ENCODE measurements at regions not wholly inside any gene's neighbourhood (a gene's known extent, or its start where the extent isn't known, plus 50 kb on each side); places are given as distances from the start of the nearest gene placed in this dataset.

DNA sequence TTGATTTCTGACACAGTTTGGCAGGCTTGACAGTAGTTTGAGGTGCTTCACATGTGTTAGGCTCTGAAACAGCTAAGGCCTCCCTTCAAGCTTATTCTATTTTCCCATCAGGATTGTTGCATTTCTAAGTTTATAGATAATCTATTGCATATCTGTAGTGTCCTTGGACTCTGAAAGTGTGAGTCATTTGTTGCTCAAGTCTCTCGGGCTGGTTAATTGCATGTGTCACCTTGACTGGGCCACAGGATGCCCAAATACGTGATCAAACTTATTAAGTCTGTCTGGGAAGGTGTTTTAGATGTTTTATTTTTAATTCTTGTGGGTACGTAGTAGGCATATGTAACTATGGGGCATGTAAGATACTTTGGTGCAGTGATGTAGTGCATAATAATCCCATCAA lies 166.0 kb downstream of the VCY1B start:
- Histone ChIP-seq H3K27ac (ENCODE audit: insufficient read depth, low read length) (no peak overlapping the region), H3K79me2 (ENCODE audit: control insufficient read depth, insufficient read depth, low read length) (no peaks in the 10 kb centered on the region), H3K27me3 (ENCODE audit: control insufficient read depth, insufficient read depth, low read length) (no peaks in the 10 kb centered on the region), H3K4me1 (ENCODE audit: control insufficient read depth, extremely low read depth, insufficient read depth, low read length) (no peaks in the 10 kb centered on the region), H2AFZ (ENCODE audit: low read length) (no peak overlapping the region), H4K20me1 (ENCODE audit: control insufficient read depth, extremely low read depth, insufficient read depth, low read length) (no peaks in the 10 kb centered on the region), H3K36me3 (ENCODE audit: control insufficient read depth, insufficient read depth, low read length) (no peaks in the 10 kb centered on the region), H3K9me3 (ENCODE audit: control insufficient read depth, insufficient read depth, low read depth, low read length) (no peaks in the 10 kb centered on the region), H3K4me3 (replicated peaks in 1 of 4; ENCODE audit: control extremely low read depth in 1 of 4, insufficient read depth in 1 of 4, low read depth in 3 of 4, low read length in 4 of 4) (no peak overlapping the region), H3K9ac (ENCODE audit: insufficient read depth, low read length) (no peak overlapping the region), H3K4me2 (ENCODE audit: extremely low read depth, insufficient read depth, low read length) (no peak overlapping the region)
- DNase-seq (ENCODE audit: low read depth in 2 of 2): no peak
- TF ChIP-seq EZH2 (IDR thresholded peaks at IDR 0.05; ENCODE audit: low read length, missing control alignments): no peak
- TF ChIP-seq, protein P1, sequence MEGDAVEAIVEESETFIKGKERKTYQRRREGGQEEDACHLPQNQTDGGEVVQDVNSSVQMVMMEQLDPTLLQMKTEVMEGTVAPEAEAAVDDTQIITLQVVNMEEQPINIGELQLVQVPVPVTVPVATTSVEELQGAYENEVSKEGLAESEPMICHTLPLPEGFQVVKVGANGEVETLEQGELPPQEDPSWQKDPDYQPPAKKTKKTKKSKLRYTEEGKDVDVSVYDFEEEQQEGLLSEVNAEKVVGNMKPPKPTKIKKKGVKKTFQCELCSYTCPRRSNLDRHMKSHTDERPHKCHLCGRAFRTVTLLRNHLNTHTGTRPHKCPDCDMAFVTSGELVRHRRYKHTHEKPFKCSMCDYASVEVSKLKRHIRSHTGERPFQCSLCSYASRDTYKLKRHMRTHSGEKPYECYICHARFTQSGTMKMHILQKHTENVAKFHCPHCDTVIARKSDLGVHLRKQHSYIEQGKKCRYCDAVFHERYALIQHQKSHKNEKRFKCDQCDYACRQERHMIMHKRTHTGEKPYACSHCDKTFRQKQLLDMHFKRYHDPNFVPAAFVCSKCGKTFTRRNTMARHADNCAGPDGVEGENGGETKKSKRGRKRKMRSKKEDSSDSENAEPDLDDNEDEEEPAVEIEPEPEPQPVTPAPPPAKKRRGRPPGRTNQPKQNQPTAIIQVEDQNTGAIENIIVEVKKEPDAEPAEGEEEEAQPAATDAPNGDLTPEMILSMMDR (conservative IDR thresholded peaks at IDR 0.05 in 1 of 2, IDR thresholded peaks at IDR 0.05 in 1 of 2; ENCODE audit: low read depth in 1 of 2, low read length in 2 of 2): no peak

- Histone ChIP-seq H4K20me1 (ENCODE audit: control insufficient read depth, extremely low read depth, insufficient read depth, low read length) (no peaks in the 10 kb centered on the region), H3K4me2 (ENCODE audit: extremely low read depth, insufficient read depth, low read length) (no peak overlapping the region), H3K4me3 (replicated peaks in 1 of 4; ENCODE audit: control extremely low read depth in 1 of 4, insufficient read depth in 1 of 4, low read depth in 3 of 4, low read length in 4 of 4) (no peak overlapping the region), H2AFZ (ENCODE audit: low read length) (no peak overlapping the region), H3K27ac (ENCODE audit: insufficient read depth, low read length) (no peak overlapping the region), H3K36me3 (ENCODE audit: control insufficient read depth, insufficient read depth, low read length) (no peaks in the 10 kb centered on the region), H3K27me3 (ENCODE audit: control insufficient read depth, insufficient read depth, low read length) (no peaks in the 10 kb centered on the region), H3K79me2 (ENCODE audit: control insufficient read depth, insufficient read depth, low read length) (no peaks in the 10 kb centered on the region), H3K9ac (ENCODE audit: insufficient read depth, low read length) (no peak overlapping the region), H3K9me3 (ENCODE audit: control insufficient read depth, insufficient read depth, low read depth, low read length) (no peaks in the 10 kb centered on the region), H3K4me1 (ENCODE audit: control insufficient read depth, extremely low read depth, insufficient read depth, low read length) (no peaks in the 10 kb centered on the region)
- peak in 1 of 2 donors; percentile 0 for DNase-seq (ENCODE audit: low read depth in 2 of 2)
- no peak for TF ChIP-seq EZH2 (IDR thresholded peaks at IDR 0.05; ENCODE audit: low read length, missing control alignments)
- TF ChIP-seq, protein P1 (conservative IDR thresholded peaks at IDR 0.05 in 1 of 2, IDR thresholded peaks at IDR 0.05 in 1 of 2; ENCODE audit: low read depth in 1 of 2, low read length in 2 of 2): no peak
Measured at GRCh38 chrY:14231703-14232102, 175.7 kb downstream of the VCY1B start.

DNA sequence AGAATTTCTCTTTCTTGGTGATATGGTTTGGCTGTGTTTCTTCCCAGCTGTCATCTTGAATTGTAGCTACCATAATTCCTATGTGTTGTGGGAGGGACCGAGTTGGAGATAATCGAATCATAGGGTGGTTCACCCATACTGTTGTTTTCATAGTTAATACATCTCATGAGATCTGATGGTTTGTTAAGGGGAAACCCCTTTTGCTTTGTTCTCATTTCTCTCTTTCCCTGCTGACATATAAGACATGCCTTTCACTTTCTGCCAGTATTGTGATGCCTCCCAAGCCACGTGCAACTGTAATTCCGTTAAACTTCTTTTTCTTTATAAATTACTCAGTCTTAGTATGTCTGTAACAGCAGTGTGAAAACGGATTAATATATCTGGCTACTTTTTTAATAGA lies 179.0 kb downstream of the VCY1B start:
- no peak overlapping the region for H3K27ac ChIP-seq (ENCODE audit: insufficient read depth, low read length)
- no peak overlapping the region for H3K4me2 ChIP-seq (ENCODE audit: extremely low read depth, insufficient read depth, low read length)
- no peak overlapping the region for H3K4me3 ChIP-seq (replicated peaks in 1 of 4; ENCODE audit: control extremely low read depth in 1 of 4, insufficient read depth in 1 of 4, low read depth in 3 of 4, low read length in 4 of 4)
- H4K20me1 ChIP-seq (ENCODE audit: control insufficient read depth, extremely low read depth, insufficient read depth, low read length): no peaks in the 10 kb centered on the region
- H3K9ac ChIP-seq (ENCODE audit: insufficient read depth, low read length): no peak overlapping the region
- TF ChIP-seq, protein P1 (conservative IDR thresholded peaks at IDR 0.05 in 1 of 2, IDR thresholded peaks at IDR 0.05 in 1 of 2; ENCODE audit: low read depth in 1 of 2, low read length in 2 of 2): no peak
- no peak for TF ChIP-seq EZH2 (IDR thresholded peaks at IDR 0.05; ENCODE audit: low read length, missing control alignments)
- H2AFZ ChIP-seq (ENCODE audit: low read length): no peak overlapping the region
- H3K36me3 ChIP-seq (ENCODE audit: control insufficient read depth, insufficient read depth, low read length): no peaks in the 10 kb centered on the region
- no peaks in the 10 kb centered on the region for H3K4me1 ChIP-seq (ENCODE audit: control insufficient read depth, extremely low read depth, insufficient read depth, low read length)
- H3K79me2 ChIP-seq (ENCODE audit: control insufficient read depth, insufficient read depth, low read length): no peaks in the 10 kb centered on the region
- no peak for DNase-seq (ENCODE audit: low read depth in 2 of 2)
- no peaks in the 10 kb centered on the region for H3K27me3 ChIP-seq (ENCODE audit: control insufficient read depth, insufficient read depth, low read length)
- H3K9me3 ChIP-seq (ENCODE audit: control insufficient read depth, insufficient read depth, low read depth, low read length): no peaks in the 10 kb centered on the region
